ENCODE measurements at regions not wholly inside any gene's neighbourhood (a gene's known extent, or its start where the extent isn't known, plus 50 kb on each side); places are given as distances from the start of the nearest gene placed in this dataset.
"Not testable (repeated sequence)": the region's sequence is repeated elsewhere in the genome, so short reads cannot be mapped to it uniquely, and the experiment has no call there.

DNA sequence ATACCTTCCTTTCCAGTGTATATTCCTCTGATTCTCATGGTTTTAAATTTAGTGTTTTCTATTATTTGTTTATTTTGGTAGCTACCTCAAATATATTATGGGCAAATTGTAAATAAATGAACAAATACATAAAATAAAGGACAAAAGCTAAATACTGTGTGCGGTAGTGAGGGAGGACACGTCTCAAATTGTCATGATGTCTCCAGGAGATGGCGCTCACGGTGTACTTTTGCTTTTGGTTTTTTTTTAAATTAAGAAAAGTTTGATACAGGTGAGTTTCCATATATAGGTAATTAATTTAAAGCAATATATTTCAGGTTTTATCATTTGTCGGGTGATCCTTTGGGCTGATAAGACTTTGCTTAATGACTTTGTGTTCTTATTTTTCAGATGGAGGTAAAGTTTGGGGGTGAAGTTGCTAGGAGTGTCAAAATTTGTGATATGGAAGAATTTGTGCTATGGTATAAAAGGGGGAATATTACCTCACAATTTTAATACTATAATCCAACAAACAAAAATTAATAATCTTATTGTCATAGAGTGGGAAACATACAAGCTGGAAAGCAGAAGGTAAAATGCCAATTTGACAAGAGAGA is 68.4 kb upstream of the TMEM229A start:
- no peak for DNase-seq

DNA sequence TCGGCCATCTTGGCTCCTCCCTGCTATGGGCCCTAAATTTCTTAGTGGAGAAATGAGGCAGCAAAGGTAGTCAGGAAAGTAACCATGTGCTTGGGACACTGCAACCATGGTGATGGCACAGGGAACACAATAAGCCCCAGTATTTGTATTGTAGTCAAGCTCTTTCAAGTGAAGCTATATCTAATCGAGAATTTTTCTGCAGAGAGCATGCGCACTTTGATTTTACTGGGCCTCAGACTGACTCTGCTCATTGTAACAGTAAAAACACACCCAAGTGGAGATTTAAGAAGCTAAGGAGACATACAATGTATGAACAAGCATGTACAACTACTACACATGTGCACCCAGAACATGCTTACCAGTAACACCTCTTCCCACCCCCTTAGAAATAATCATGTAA is 67.3 kb upstream of the TMEM229A start:
- DNase-seq = no peak

DNA sequence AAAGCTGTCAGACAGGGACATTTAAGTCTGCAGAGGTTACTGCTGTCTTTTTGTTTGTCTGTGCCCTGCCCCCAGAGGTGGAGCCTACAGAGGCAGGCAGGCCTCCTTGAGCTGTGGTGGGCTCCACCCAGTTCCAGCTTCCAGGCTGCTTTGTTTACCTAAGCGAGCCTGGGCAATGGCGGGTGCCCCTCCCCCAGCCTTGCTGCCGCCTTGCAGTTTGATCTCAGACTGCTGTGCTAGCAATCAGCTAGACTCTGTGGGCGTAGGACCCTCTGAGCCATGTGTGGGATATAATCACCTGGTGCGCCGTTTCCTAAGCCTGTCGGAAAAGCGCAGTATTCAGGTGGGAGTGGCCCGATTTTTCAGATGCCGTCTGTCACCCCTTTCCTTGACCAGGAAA is 66.7 kb upstream of the TMEM229A start:
- not testable (repeated sequence) for DNase-seq

DNA sequence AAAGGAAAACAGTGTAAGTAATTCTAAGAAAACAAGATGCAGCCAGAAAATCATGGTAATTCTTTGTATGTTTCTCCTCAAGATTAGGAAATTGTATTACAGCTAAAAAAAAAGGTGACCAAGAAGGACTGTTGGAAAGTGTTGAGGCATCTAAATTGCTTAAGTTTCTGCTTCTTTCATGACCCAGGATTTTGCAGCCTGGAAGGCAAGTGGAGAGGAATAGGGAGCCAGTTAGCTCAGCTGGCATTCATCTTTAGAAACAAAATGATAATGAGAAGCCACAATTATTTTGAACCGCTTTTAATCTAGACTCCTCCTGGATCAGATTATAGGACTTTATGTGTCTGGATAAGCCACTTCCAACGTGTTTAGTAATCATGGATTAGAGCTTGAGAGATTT is 56.8 kb upstream of the TMEM229A start:
- DNase-seq = no peak

DNA sequence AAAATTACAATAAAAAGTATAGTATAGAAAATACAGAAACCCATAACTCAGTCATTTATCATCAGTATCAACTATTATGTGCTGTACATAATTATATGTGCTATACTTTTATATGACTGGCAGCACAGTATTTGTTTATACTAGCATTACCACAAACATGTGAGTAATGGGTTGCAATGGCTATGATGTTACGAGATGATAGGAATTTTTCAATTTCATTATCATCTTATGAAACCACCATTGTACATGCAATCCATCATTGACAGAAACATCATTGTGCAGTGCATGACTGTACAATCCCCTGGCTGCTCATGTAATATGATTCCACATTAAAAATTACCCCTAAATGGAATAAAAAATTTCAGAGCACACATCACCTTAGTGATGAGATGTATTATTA is 55.7 kb upstream of the TMEM229A start:
- no peak for DNase-seq

DNA sequence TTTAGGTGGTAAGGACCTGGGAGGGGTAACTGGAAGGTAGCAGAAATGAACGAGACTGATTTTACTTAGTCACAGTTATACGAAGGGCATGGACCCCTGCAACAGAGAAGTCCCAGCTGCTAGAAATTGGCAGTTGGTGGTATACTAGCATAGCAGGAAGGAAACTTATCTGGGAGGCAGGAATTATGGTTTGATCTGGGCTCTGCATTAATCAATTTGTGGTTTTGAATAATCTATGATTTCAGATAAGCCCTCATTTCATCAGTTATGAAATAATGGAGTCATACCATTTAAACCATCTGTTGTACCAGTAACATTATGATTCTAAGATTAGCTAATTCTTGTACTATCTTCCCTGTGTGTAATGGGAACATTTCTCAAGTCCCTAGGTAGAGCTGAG is 54.0 kb upstream of the TMEM229A start:
- no peak for DNase-seq

DNA sequence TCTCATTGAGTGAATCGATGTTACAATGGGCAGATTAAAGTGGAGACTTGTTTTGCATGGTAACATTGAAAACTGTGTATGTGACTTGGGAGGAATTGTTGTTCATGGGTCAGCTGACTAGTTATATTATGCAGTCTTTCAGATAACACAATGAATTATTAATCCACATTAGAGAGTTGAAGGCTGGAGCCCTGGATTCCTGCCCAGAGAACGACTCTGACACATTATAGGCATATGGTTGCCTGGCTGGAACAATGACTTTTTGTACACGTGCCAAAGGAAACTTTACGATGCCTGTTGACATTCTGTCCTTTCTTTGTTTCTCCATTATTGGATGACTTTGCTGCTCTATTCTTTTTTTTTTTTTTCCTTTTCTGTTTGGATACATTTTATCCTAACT is 52.3 kb upstream of the TMEM229A start:
- peak; percentile 54 for DNase-seq

DNA sequence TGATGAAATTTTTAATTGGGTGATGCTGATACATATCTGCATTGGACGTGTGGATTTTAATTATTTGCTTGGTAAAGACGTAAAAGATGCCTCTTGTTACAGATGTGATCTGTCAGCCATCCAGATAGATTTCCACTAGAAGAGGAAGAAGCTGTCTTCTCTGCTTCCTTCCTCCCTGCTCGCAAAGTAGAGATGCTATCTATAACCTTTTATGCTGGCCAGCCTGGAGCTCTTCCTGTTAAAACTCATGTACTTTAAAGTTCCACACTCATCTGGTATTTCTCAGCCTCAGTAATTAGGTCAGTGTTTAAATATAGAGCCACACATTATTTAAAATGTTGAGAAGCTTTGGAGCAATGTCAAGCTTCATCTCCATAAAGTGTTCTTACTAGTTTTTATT is 51.2 kb upstream of the TMEM229A start:
- DNase-seq = no peak
